ENCODE measurements at regions not wholly inside any gene's neighbourhood (a gene's known extent, or its start where the extent isn't known, plus 50 kb on each side); places are given as distances from the start of the nearest gene placed in this dataset.

GRCh38 chr9:102844716-102845115 is 150.4 kb upstream of the CYLC2 start:
- Histone ChIP-seq H3K4me1 (ENCODE audit: low read length) (no peaks in the 10 kb centered on the region), H3K9ac (ENCODE audit: low read length) (no peak overlapping the region), H3K27ac (ENCODE audit: low read length) (no peak overlapping the region), H2AFZ (ENCODE audit: low read length) (no peak overlapping the region), H3K4me3 (ENCODE audit: low read length) (no peak overlapping the region), H3K4me2 (ENCODE audit: low read depth, low read length) (no peak overlapping the region), H3K79me2 (ENCODE audit: low read length) (no peaks in the 10 kb centered on the region), H3K36me3 (replicated peaks; ENCODE audit: insufficient read depth, low read length) (no peaks in the 10 kb centered on the region), H3F3A (ENCODE audit: insufficient read depth, low read length) (no peaks in the 10 kb centered on the region), H3K9me2 (replicated peaks; ENCODE audit: insufficient read depth, low read length) (no peaks in the 10 kb centered on the region), H3K27me3 (replicated peaks; ENCODE audit: insufficient read depth, low read length) (no peaks in the 10 kb centered on the region), H3K9me3 (replicated peaks; ENCODE audit: insufficient read depth, low read length) (no peaks in the 10 kb centered on the region), H4K20me1 (ENCODE audit: insufficient read depth, low read length) (no peaks in the 10 kb centered on the region)
- TF ChIP-seq EZH2 (optimal IDR thresholded peaks at IDR 0.05; ENCODE audit: low read depth, low read length) (no peak), CTCF (IDR thresholded peaks at IDR 0.05; ENCODE audit: low read length) (no peak), EZH2phosphoT487 (IDR thresholded peaks at IDR 0.05; ENCODE audit: low read length) (no peak)
- no peak for DNase-seq

- no peaks in the 10 kb centered on the region for H3K4me1 ChIP-seq (ENCODE audit: low read length)
- H3K4me3 ChIP-seq (ENCODE audit: low read length) = no peak overlapping the region
- no peaks in the 10 kb centered on the region for H3K36me3 ChIP-seq (replicated peaks; ENCODE audit: insufficient read depth, low read length)
- no peak overlapping the region for H2AFZ ChIP-seq (ENCODE audit: low read length)
- H3K27me3 ChIP-seq (replicated peaks; ENCODE audit: insufficient read depth, low read length) = no peaks in the 10 kb centered on the region
- no peaks in the 10 kb centered on the region for H4K20me1 ChIP-seq (ENCODE audit: insufficient read depth, low read length)
- no peaks in the 10 kb centered on the region for H3F3A ChIP-seq (ENCODE audit: insufficient read depth, low read length)
- DNase-seq = no peak
- TF ChIP-seq EZH2 (optimal IDR thresholded peaks at IDR 0.05; ENCODE audit: low read depth, low read length) (no peak), EZH2phosphoT487 (IDR thresholded peaks at IDR 0.05; ENCODE audit: low read length) (no peak), CTCF (IDR thresholded peaks at IDR 0.05; ENCODE audit: low read length) (no peak)
- no peak overlapping the region for H3K4me2 ChIP-seq (ENCODE audit: low read depth, low read length)
- H3K27ac ChIP-seq (ENCODE audit: low read length) = no peak overlapping the region
- no peaks in the 10 kb centered on the region for H3K79me2 ChIP-seq (ENCODE audit: low read length)
- H3K9me3 ChIP-seq (replicated peaks; ENCODE audit: insufficient read depth, low read length) = no peaks in the 10 kb centered on the region
- H3K9ac ChIP-seq (ENCODE audit: low read length) = no peak overlapping the region
- no peaks in the 10 kb centered on the region for H3K9me2 ChIP-seq (replicated peaks; ENCODE audit: insufficient read depth, low read length)
These were observed 152.7 kb upstream of the CYLC2 start for GRCh38 chr9:102842423-102842822.

- TF ChIP-seq CTCF (IDR thresholded peaks at IDR 0.05; ENCODE audit: low read length) (no peak), EZH2phosphoT487 (IDR thresholded peaks at IDR 0.05; ENCODE audit: low read length) (no peak), EZH2 (optimal IDR thresholded peaks at IDR 0.05; ENCODE audit: low read depth, low read length) (no peak)
- Histone ChIP-seq H4K20me1 (ENCODE audit: insufficient read depth, low read length) (no peaks in the 10 kb centered on the region), H3K27me3 (replicated peaks; ENCODE audit: insufficient read depth, low read length) (no peaks in the 10 kb centered on the region), H3K27ac (ENCODE audit: low read length) (no peak overlapping the region), H3K79me2 (ENCODE audit: low read length) (no peaks in the 10 kb centered on the region), H3K9ac (ENCODE audit: low read length) (no peak overlapping the region), H3K4me2 (ENCODE audit: low read depth, low read length) (no peak overlapping the region), H3K9me2 (replicated peaks; ENCODE audit: insufficient read depth, low read length) (no peaks in the 10 kb centered on the region), H2AFZ (ENCODE audit: low read length) (no peak overlapping the region), H3K4me1 (ENCODE audit: low read length) (no peaks in the 10 kb centered on the region), H3K9me3 (replicated peaks; ENCODE audit: insufficient read depth, low read length) (no peaks in the 10 kb centered on the region), H3K36me3 (replicated peaks; ENCODE audit: insufficient read depth, low read length) (no peaks in the 10 kb centered on the region), H3F3A (ENCODE audit: insufficient read depth, low read length) (no peaks in the 10 kb centered on the region), H3K4me3 (ENCODE audit: low read length) (no peak overlapping the region)
- DNase-seq = no peak
These were observed 153.8 kb upstream of the CYLC2 start for GRCh38 chr9:102841376-102841775.
